ENCODE measurements at regions not wholly inside any gene's neighbourhood (a gene's known extent, or its start where the extent isn't known, plus 50 kb on each side); places are given as distances from the start of the nearest gene placed in this dataset.

DNA sequence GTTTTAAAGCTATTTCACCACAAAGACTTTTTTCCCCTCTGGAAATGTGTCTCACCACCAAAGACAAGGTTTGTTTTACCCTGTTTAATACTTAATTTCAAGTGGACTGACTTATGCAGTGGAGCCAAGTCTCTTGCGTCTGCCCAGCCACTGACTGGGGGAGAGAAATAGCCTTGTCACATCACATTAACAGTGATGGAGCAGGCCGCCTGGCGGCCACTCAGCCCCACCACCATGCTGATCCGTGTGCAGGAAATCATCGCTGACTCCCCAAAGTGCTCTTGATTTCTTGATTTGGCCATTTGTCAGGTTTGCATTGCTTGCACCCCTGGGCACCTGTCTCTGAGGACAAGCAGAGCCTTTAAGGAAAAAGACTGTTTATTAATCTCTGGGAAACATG lies 334.1 kb downstream of the GLRX3 start:
- FAIRE-seq = no peak

DNA sequence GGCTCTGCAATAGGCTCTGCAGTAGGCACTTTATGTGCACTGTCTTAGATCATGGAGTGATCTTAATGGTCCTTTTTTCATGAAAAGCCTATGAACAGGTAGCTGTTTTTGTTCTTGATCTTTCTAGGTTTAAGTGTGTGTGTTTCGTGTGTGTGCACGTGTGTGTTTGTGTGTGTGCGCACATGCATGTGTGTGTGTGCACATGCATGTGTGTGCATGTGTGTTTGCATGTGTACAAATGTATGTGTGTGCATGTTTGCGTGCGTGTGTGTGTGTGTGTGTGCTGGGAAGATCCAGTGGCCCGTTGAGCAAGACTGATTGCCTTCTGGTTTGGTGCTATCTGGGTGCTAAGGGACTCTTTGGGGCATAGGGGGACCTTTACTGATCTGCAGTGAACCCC lies 334.8 kb downstream of the GLRX3 start:
- no peak for FAIRE-seq

DNA sequence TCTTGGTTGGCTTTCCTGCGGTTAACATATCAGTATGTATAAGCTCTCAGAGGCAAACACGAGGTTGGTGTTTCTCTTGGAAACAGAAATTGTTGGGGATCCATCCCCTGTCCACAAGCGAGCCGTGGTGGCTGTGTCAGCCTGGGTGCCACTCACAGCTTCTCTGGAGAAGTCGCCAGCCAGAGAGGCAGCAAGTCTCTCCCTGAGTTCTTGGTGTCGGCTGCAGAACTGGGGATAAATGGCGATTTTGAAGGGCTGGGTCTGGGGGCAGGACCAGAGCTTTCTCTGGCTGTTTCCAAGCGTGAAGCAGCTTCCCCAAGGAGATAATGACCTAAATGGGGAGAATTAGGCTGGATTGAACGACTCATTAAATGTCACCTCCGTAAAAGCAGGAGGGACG lies 335.3 kb downstream of the GLRX3 start:
- no peak for FAIRE-seq

- no peak for FAIRE-seq
These were observed 336.0 kb downstream of the GLRX3 start for GRCh38 chr10:130472236-130472635.

DNA sequence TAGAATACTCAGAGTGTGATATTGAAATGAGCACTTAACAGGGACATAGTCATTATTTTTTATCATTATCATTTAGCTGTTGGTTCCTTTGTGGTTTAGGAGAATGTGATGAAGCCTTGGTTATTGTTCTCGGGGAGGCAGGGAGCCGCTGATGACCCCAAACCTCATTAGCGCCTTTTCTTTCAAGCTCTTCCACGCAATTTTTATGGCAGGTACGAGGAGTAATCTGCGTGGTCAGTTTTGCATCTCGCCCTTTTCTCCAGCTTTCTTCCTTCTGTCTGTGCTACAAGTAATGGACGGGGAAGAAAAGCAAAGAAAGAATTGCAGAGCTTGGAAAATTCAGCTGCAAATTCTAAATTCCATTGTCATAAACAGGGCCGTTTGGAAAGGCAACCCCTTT lies 338.4 kb downstream of the GLRX3 start:
- no peak for FAIRE-seq

DNA sequence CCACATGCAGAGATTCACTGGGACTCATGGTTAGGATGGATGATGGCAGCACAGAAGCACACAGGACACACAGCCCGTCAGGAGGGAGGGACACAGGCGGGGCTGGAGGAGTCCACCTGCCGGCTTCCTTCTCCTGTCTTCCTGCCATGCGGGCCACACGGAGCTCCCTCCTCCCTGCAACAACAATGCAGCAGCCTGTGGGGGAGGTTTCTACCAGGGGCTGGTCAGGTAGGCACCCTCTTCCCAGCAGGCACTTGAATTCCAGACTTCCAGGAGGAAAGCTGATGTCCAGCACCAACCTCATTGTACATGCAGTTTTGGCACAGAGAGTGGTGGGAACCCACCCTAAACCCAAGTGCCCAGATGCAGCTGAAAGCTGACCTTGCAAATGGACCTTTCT lies 341.2 kb downstream of the GLRX3 start:
- FAIRE-seq = no peak

DNA sequence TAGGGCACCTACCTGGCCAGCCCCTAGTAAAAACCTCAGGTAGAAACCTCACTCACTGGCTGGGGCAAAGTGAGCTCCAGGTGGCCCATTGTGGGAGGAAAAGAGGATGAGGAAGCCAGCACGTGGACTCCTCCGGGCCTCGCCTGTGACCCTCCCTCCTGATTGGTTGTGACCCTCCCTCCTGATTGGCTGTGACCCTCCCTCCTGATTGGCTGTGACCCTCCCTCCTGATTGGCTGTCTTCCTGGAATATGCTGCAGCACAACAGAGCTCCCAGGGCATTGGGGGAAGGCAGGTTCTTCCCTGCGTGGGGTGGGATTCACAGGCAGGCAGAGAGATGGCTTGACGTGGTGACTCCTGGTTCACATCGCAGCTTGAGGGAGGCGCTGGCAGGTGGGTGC lies 343.0 kb downstream of the GLRX3 start:
- no peak for FAIRE-seq

- FAIRE-seq = no peak
These were observed 343.7 kb downstream of the GLRX3 start for GRCh38 chr10:130479926-130480325.

GRCh38 chr10:130480491-130480890 lies 344.3 kb downstream of the GLRX3 start:
- FAIRE-seq = no peak

GRCh38 chr10:130481076-130481930 lies 345.1 kb downstream of the GLRX3 start:
- no peak for FAIRE-seq

DNA sequence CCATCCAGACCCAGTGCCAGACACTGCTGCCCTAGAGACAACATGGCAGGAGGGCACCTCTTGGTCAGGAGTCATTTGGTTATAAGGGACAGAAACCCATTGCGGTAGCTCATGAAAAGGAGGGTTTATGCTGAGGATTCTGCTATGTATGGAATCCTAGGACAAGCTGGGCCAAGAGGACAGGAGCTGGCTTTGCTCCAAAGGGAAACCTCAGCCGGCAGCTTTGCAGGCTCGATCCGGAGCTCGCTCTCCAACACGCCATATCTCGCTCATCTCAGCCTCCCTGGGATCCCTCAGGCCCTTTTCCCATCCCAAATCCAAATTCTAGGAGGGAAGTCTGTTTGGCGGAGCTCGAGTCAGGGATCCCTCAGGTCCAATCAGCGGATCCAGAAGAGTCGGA lies 345.7 kb downstream of the GLRX3 start:
- FAIRE-seq = no peak

DNA sequence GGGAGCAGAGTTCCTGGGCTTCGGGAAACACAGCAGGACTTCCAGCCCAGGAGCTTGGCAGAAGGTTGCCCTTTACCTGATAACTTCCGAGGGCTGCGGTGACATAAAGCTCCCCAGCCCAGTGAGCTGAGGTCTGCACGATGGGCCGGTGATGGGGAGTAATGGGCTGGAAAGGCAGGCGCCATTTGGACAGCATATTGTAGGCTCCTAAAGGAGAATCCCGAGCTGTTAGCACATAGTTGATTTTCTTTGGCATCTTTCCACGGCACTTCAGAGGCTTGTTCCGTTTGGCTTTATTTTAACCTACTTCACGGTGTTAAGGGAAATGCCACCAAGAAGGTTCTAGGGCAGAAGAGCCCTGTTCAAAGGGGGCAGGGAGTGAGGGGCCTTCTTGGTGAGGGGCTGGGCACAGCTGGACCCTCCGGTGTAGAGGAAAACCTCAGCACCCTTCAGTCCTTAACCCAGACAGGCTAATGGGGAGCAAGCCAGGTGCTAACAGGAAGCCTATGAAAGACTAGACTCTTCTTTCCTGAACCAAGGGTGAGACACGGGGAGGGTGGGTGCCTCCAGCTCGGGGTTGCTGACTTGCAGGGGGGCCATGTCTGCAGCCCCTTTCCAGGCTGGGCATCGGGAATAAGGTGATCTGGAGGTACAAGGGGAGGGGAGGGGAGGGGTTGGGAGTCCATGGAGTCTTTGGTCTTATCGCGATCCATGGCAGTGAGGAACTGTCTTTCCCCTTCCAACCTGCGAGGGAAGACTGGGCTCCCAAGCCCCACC lies 347.7 kb downstream of the GLRX3 start:
- no peak for FAIRE-seq

GRCh38 chr10:130484468-130485180 lies 348.4 kb downstream of the GLRX3 start:
- FAIRE-seq = no peak

- FAIRE-seq = no peak
These were observed 349.2 kb downstream of the GLRX3 start for GRCh38 chr10:130485236-130485957.

DNA sequence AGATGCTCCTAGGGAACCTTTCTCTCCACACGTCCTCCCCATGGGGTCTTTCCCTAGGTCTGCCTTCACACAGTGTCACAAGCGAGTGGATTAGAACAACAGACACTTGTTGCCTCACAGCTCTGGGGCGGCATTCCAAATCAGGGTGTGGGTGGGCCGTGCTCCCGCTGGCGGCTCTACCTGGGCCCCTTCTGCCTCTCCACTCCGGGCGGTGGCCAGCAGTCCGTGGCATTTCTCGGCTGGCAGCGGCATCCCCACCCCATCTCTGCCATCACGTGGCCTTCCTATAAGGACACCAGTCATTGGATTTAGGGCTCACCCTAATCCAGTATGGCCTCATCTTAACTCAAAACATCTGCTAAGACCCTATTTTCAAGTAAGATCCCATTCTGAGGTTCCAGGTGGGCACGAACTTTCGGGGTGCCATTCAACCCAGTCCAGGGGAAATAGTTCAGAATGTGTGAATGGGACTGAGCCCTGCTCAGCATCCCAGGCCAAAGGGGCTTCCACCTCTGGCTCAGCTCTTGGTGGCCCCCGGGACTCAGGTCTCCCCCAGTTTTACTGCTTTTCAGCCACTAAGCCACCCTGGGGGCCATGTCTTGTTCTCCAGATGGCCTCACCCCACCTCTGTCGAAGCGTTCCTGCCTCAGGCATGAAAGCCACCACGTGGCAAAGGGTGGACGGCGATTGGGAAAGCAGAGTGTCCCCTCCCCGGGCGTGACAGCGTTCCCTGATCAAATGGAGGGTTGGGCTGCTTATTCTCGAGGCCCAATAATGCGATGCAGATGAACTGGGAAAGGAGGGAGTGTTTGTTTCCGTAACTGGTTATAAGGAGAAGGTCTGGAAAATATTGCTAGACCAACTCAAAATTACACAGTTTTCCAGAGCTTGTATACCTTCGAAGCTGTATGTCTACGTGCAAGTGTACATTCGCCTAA lies 350.0 kb downstream of the GLRX3 start:
- FAIRE-seq = no peak

DNA sequence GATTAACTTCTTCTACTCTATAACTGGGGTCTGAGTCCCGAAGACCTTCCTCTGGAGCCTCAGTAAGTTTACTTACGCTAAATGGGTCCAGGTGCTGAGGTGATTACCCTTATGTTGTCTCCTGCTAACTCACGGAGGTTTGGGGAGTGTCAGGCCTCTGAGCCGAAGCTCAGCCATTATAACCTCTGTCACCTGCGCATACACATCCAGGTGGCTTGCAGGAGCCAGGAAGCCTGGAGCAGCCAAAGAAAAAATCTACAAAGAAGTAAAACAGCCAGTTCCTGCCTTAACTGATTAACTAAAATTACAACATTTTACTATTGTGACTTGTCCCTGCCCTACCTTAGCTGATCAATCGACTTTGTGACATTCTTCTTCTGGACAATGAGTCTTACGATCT lies 350.7 kb downstream of the GLRX3 start:
- no peak for FAIRE-seq

GRCh38 chr10:130487566-130487965 lies 351.4 kb downstream of the GLRX3 start:
- no peak for FAIRE-seq

DNA sequence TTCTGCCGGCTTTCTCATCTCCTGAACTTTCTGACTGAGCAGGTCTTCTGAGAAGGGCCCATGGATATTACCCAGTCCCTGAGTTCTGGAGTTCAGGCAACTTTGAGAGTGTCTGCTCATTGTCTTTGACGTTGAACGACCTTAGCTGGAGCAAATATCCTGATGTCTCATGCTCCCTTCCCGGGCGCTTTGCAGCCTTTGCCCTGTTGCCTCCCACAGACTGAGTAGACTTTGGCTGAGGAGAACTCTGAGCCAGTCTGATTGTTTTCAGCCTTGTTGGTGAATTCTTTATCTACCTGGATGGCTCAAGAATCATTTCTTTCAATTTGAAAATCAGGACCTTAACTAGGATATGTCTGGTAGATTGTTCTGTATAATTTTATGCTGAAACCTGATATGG lies 353.7 kb downstream of the GLRX3 start:
- FAIRE-seq = no peak

DNA sequence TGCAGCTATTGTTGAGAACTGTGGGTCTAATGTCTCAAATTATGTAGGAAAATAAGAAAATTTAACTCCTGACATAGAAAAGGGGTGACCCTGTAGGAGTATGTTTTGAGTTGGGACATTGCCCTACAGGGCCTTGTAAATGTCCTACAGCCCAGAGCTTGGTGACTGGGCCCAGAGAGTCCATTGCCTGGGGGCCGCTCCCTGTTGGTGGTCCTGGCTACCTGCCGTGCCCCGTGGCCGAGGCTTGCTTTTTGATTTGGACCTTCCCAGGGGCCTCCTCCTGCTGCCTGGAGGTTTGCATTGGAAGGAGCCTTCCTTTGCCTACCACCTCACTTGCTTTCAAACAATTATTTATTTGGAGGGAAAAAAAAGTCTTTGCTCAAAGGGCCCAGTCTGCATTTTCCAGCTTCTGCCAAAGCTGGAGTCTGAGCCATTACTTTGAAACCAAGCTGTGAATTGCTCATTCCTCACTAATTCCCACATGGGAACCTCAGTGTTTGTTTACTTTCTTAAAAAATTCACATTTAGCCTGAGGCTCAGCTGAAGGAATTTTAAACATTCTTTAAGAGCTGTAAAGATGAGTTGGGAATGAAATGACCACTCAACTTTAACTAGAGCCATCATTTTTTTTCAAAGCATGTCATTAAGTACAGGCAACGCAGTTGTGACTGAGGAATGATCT lies 355.0 kb downstream of the GLRX3 start:
- FAIRE-seq = peak; percentile 97

- no peak for FAIRE-seq
These were observed 355.5 kb downstream of the GLRX3 start for GRCh38 chr10:130491693-130492050.
